ENCODE measurements at regions not wholly inside any gene's neighbourhood (a gene's known extent, or its start where the extent isn't known, plus 50 kb on each side); places are given as distances from the start of the nearest gene placed in this dataset.

GRCh38 chr9:104025104-104025503 lies 69.0 kb upstream of the SMC2 start:
- Histone ChIP-seq H3K79me2 (ENCODE audit: control insufficient read depth, insufficient read depth, low read length) (no peaks in the 10 kb centered on the region), H3K36me3 (ENCODE audit: control insufficient read depth in 2 of 2, extremely low read depth in 1 of 2, insufficient read depth in 2 of 2, low read length in 2 of 2) (no peaks in the 10 kb centered on the region), H3K4me1 (ENCODE audit: control insufficient read depth, extremely low read depth, insufficient read depth, low read length) (no peaks in the 10 kb centered on the region), H3K9me1 (ENCODE audit: control insufficient read depth, extremely low read depth, insufficient read depth, low read length) (no peaks in the 10 kb centered on the region), H3K4me3 (ENCODE audit: control insufficient read depth in 2 of 3, extremely low read depth in 1 of 3, insufficient read depth in 2 of 3, low read depth in 1 of 3, low read length in 3 of 3) (no peak overlapping the region), H4K20me1 (ENCODE audit: control insufficient read depth, extremely low read depth, insufficient read depth, low read length) (no peaks in the 10 kb centered on the region), H3K27ac (ENCODE audit: control insufficient read depth, insufficient read depth, low read length) (no peak overlapping the region), H3K9ac (ENCODE audit: control insufficient read depth, extremely low read depth, insufficient read depth, low read length) (no peak overlapping the region), H3K4me2 (ENCODE audit: control insufficient read depth, extremely low read depth, insufficient read depth, low read depth, low read length) (no peak overlapping the region), H3K27me3 (ENCODE audit: control insufficient read depth, extremely low read depth, insufficient read depth, low read length) (no peaks in the 10 kb centered on the region), H2AFZ (ENCODE audit: control insufficient read depth, low read length) (no peak overlapping the region), H3K9me3 (ENCODE audit: control insufficient read depth, low read depth, low read length) (no peaks in the 10 kb centered on the region)
- TF ChIP-seq EZH2 (IDR thresholded peaks at IDR 0.05; ENCODE audit: low read length) (no peak), CTCF (optimal IDR thresholded peaks at IDR 0.05 in 1 of 3, IDR thresholded peaks at IDR 0.05 in 1 of 3, conservative IDR thresholded peaks at IDR 0.05 in 1 of 3; ENCODE audit: extremely low read depth in 1 of 3, insufficient read depth in 2 of 3, low read length in 3 of 3) (no peak)
- dilution Hi-C loops (cut with MboI; ENCODE audit: extremely low pct_ligation_motif_present, low sequenced_read_pairs) = no loop called here
- DNase-seq (ENCODE audit: low read depth, low spot score) (no peak), FAIRE-seq (no peak)

- DNase-seq (ENCODE audit: low read depth, low spot score) (no peak), FAIRE-seq (no peak)
- no peaks in the 10 kb centered on the region for H3K27me3 ChIP-seq (ENCODE audit: control insufficient read depth, extremely low read depth, insufficient read depth, low read length)
- no peaks in the 10 kb centered on the region for H3K9me1 ChIP-seq (ENCODE audit: control insufficient read depth, extremely low read depth, insufficient read depth, low read length)
- no peak for TF ChIP-seq EZH2 (IDR thresholded peaks at IDR 0.05; ENCODE audit: low read length)
- TF ChIP-seq CTCF (optimal IDR thresholded peaks at IDR 0.05 in 1 of 3, IDR thresholded peaks at IDR 0.05 in 1 of 3, conservative IDR thresholded peaks at IDR 0.05 in 1 of 3; ENCODE audit: extremely low read depth in 1 of 3, insufficient read depth in 2 of 3, low read length in 3 of 3) = no peak
- no peaks in the 10 kb centered on the region for H3K4me1 ChIP-seq (ENCODE audit: control insufficient read depth, extremely low read depth, insufficient read depth, low read length)
- no peak overlapping the region for H3K27ac ChIP-seq (ENCODE audit: control insufficient read depth, insufficient read depth, low read length)
- H3K9me3 ChIP-seq (ENCODE audit: control insufficient read depth, low read depth, low read length) = no peaks in the 10 kb centered on the region
- no peaks in the 10 kb centered on the region for H4K20me1 ChIP-seq (ENCODE audit: control insufficient read depth, extremely low read depth, insufficient read depth, low read length)
- H3K36me3 ChIP-seq (ENCODE audit: control insufficient read depth in 2 of 2, extremely low read depth in 1 of 2, insufficient read depth in 2 of 2, low read length in 2 of 2) = no peaks in the 10 kb centered on the region
- dilution Hi-C loops (cut with MboI; ENCODE audit: extremely low pct_ligation_motif_present, low sequenced_read_pairs) = no loop called here
- H3K9ac ChIP-seq (ENCODE audit: control insufficient read depth, extremely low read depth, insufficient read depth, low read length) = no peak overlapping the region
- no peaks in the 10 kb centered on the region for H3K79me2 ChIP-seq (ENCODE audit: control insufficient read depth, insufficient read depth, low read length)
- H3K4me2 ChIP-seq (ENCODE audit: control insufficient read depth, extremely low read depth, insufficient read depth, low read depth, low read length) = no peak overlapping the region
- no peak overlapping the region for H3K4me3 ChIP-seq (ENCODE audit: control insufficient read depth in 2 of 3, extremely low read depth in 1 of 3, insufficient read depth in 2 of 3, low read depth in 1 of 3, low read length in 3 of 3)
- no peak overlapping the region for H2AFZ ChIP-seq (ENCODE audit: control insufficient read depth, low read length)
Measured at GRCh38 chr9:104025945-104026344, 68.2 kb upstream of the SMC2 start.

Measured in keratinocyte (primary cell).